ENCODE measurements at regions not wholly inside any gene's neighbourhood (a gene's known extent, or its start where the extent isn't known, plus 50 kb on each side); places are given as distances from the start of the nearest gene placed in this dataset.

GRCh38 chr4:127441571-127441970 is 191.2 kb upstream of the INTU start:
- no peak for TF ChIP-seq CTCF (IDR thresholded peaks at IDR 0.05; ENCODE audit: insufficient read depth, low read length)
- no peak for TF ChIP-seq REST (IDR thresholded peaks at IDR 0.05; ENCODE audit: insufficient replicate concordance, low read depth)
- Histone ChIP-seq H3K27ac (replicated peaks) (no peak overlapping the region), H3K4me3 (replicated peaks; ENCODE audit: insufficient read depth, low read length) (no peak overlapping the region), H3K27me3 (ENCODE audit: insufficient read depth, poor library complexity, severe bottlenecking) (no peaks in the 10 kb centered on the region)
- no peak for DNase-seq (ENCODE audit: low read depth in 1 of 2, low spot score in 1 of 2)

GRCh38 chr4:127445471-127445870 is 187.3 kb upstream of the INTU start:
- H3K27me3 ChIP-seq (ENCODE audit: insufficient read depth, poor library complexity, severe bottlenecking): no peaks in the 10 kb centered on the region
- TF ChIP-seq CTCF (IDR thresholded peaks at IDR 0.05; ENCODE audit: insufficient read depth, low read length) (no peak), GABPA (IDR thresholded peaks at IDR 0.05; ENCODE audit: low read depth) (no peak), REST (IDR thresholded peaks at IDR 0.05; ENCODE audit: insufficient replicate concordance, low read depth) (no peak), SPI1 (IDR thresholded peaks at IDR 0.05; ENCODE audit: borderline replicate concordance, low read depth) (no peak), POLR2AphosphoS5 (IDR thresholded peaks at IDR 0.05; ENCODE audit: low read depth) (no peak)
- no peak overlapping the region for H3K4me3 ChIP-seq (replicated peaks; ENCODE audit: insufficient read depth, low read length)
- no peak overlapping the region for H3K27ac ChIP-seq (replicated peaks)
- DNase-seq (ENCODE audit: low read depth in 1 of 2, low spot score in 1 of 2): no peak

GRCh38 chr4:127446427-127446885 is 186.3 kb upstream of the INTU start:
- no peak overlapping the region for H3K27ac ChIP-seq (replicated peaks)
- no peak for DNase-seq (ENCODE audit: low read depth in 1 of 2, low spot score in 1 of 2)
- TF ChIP-seq POLR2AphosphoS5 (IDR thresholded peaks at IDR 0.05; ENCODE audit: low read depth) (no peak), GABPA (IDR thresholded peaks at IDR 0.05; ENCODE audit: low read depth) (no peak), SPI1 (IDR thresholded peaks at IDR 0.05; ENCODE audit: borderline replicate concordance, low read depth) (no peak), REST (IDR thresholded peaks at IDR 0.05; ENCODE audit: insufficient replicate concordance, low read depth) (no peak), CTCF (IDR thresholded peaks at IDR 0.05; ENCODE audit: insufficient read depth, low read length) (no peak)

More at GRCh38 chr4:127446427-127446885, 186.3 kb upstream of the INTU start:
- H3K27me3 ChIP-seq (ENCODE audit: insufficient read depth, poor library complexity, severe bottlenecking): no peaks in the 10 kb centered on the region
- no peak overlapping the region for H3K4me3 ChIP-seq (replicated peaks; ENCODE audit: insufficient read depth, low read length)

All from HL-60 (cell line).